Stimulated activated CD8-positive, alpha-beta memory T cell treated with anti-CD3 and anti-CD28 coated beads, Interleukin-2, amount 100 ng/mL, for 48 hours (primary cell): ENCODE measurements at regions not wholly inside any gene's neighbourhood (a gene's known extent, or its start where the extent isn't known, plus 50 kb on each side); places are given as distances from the start of the nearest gene placed in this dataset.
"Not testable (repeated sequence)": the region's sequence is repeated elsewhere in the genome, so short reads cannot be mapped to it uniquely, and the experiment has no call there.

Source experiments
- DNase-seq, 2 donors: peaks; one replicate each; pipeline ENCODE4 v3.0.0-alpha.2; 2020; ENCODE audit warnings: low read depth in 2 of 2

- no peak for DNase-seq
These were observed 733.9 kb upstream of the CHRM3 start for GRCh38 chr1:238652346-238652968.

- DNase-seq = no peak
These were observed 737.2 kb upstream of the CHRM3 start for GRCh38 chr1:238649200-238649599.

- no peak for DNase-seq
These were observed 737.6 kb upstream of the CHRM3 start for GRCh38 chr1:238648751-238649150.

- no peak for DNase-seq
These were observed 738.1 kb upstream of the CHRM3 start for GRCh38 chr1:238648296-238648695.

GRCh38 chr1:238647877-238648276 lies 738.5 kb upstream of the CHRM3 start:
- no peak for DNase-seq

- DNase-seq = no peak
These were observed 744.1 kb upstream of the CHRM3 start for GRCh38 chr1:238642231-238642630.

- DNase-seq = no peak
These were observed 746.5 kb upstream of the CHRM3 start for GRCh38 chr1:238639861-238640260.

GRCh38 chr1:238628110-238628509 lies 737.4 kb upstream of the ZP4 start:
- DNase-seq = no peak

GRCh38 chr1:238624776-238625175 lies 734.1 kb upstream of the ZP4 start:
- no peak for DNase-seq

- no peak for DNase-seq
These were observed 730.7 kb upstream of the ZP4 start for GRCh38 chr1:238621405-238621804.

GRCh38 chr1:238619652-238620051 lies 728.9 kb upstream of the ZP4 start:
- no peak for DNase-seq

GRCh38 chr1:238611406-238611805 lies 720.7 kb upstream of the ZP4 start:
- DNase-seq = no peak

GRCh38 chr1:238608144-238608543 lies 717.4 kb upstream of the ZP4 start:
- no peak for DNase-seq

- no peak for DNase-seq
These were observed 716.2 kb upstream of the ZP4 start for GRCh38 chr1:238606896-238607295.

GRCh38 chr1:238606457-238606856 lies 715.7 kb upstream of the ZP4 start:
- DNase-seq = no peak

- no peak for DNase-seq
These were observed 713.6 kb upstream of the ZP4 start for GRCh38 chr1:238604357-238604756.

- DNase-seq = not testable (repeated sequence)
These were observed 710.9 kb upstream of the ZP4 start for GRCh38 chr1:238601604-238602003.

GRCh38 chr1:238596703-238597102 lies 706.0 kb upstream of the ZP4 start:
- DNase-seq = no peak

GRCh38 chr1:238592621-238593020 lies 701.9 kb upstream of the ZP4 start:
- no peak for DNase-seq

- DNase-seq = no peak
These were observed 699.2 kb upstream of the ZP4 start for GRCh38 chr1:238589843-238590435.

- DNase-seq = no peak
These were observed 692.1 kb upstream of the ZP4 start for GRCh38 chr1:238582816-238583215.

GRCh38 chr1:238581332-238581731 lies 690.6 kb upstream of the ZP4 start:
- no peak for DNase-seq

GRCh38 chr1:238568735-238569134 lies 678.0 kb upstream of the ZP4 start:
- no peak for DNase-seq

GRCh38 chr1:238562341-238562740 lies 671.6 kb upstream of the ZP4 start:
- no peak for DNase-seq
